ENCODE measurements at regions not wholly inside any gene's neighbourhood (a gene's known extent, or its start where the extent isn't known, plus 50 kb on each side); places are given as distances from the start of the nearest gene placed in this dataset.

DNA sequence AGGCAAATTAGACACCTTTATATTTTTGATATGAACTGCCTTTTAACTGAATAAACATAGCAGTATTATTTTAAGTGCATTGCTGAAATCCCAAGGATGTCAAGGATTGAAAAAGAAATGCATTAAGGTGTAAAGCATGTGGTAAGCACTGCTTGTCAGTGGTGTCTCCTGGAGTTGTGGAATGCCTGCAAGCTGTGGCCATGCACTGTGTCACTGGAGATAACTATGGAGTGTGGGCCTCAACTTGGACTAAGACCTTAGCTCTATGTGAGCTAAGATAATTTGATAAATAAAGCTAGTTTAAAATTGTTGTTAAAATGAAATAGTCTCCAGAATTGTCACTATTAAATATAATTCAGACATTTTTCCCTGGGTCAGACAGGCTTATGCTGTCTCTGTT is 156.6 kb upstream of the OPRM1 start:
- Histone ChIP-seq H3K27me3 (no peaks in the 10 kb centered on the region), H3K36me3 (no peaks in the 10 kb centered on the region), H3K27ac (no peak overlapping the region), H3K9me3 (ENCODE audit: low read depth) (no peaks in the 10 kb centered on the region), H3K4me3 (no peak overlapping the region), H3K4me1 (ENCODE audit: low read depth) (no peaks in the 10 kb centered on the region)
- DNase-seq (ENCODE audit: low read depth in 1 of 2, low spot score in 1 of 2): no peak
- TF ChIP-seq, protein P1, sequence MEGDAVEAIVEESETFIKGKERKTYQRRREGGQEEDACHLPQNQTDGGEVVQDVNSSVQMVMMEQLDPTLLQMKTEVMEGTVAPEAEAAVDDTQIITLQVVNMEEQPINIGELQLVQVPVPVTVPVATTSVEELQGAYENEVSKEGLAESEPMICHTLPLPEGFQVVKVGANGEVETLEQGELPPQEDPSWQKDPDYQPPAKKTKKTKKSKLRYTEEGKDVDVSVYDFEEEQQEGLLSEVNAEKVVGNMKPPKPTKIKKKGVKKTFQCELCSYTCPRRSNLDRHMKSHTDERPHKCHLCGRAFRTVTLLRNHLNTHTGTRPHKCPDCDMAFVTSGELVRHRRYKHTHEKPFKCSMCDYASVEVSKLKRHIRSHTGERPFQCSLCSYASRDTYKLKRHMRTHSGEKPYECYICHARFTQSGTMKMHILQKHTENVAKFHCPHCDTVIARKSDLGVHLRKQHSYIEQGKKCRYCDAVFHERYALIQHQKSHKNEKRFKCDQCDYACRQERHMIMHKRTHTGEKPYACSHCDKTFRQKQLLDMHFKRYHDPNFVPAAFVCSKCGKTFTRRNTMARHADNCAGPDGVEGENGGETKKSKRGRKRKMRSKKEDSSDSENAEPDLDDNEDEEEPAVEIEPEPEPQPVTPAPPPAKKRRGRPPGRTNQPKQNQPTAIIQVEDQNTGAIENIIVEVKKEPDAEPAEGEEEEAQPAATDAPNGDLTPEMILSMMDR (IDR thresholded peaks at IDR 0.05; ENCODE audit: low read depth, low read length): no peak

DNA sequence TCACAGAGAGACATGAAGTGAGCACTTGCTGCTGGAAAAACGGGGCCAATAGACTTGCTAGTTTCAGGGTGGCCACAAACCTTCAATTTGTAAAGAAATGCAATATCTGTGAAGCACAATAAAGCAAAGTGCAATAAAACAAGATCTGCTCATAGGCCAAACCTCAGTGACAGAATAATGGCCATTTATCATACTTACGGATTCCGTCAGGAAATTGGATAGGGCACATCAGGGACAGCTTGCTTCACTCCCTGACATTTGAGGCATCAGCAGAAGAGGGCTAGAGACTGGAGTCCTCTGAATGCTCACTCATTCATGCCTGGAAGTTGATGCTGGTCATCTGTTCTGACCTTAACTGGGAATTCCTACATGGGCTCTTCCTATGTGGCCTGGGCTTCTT is 165.5 kb upstream of the OPRM1 start:
- no peak overlapping the region for H3K4me3 ChIP-seq
- H3K4me1 ChIP-seq (ENCODE audit: low read depth): no peaks in the 10 kb centered on the region
- no peak overlapping the region for H3K27ac ChIP-seq
- DNase-seq (ENCODE audit: low read depth in 1 of 2, low spot score in 1 of 2): no peak
- H3K27me3 ChIP-seq: no peaks in the 10 kb centered on the region
- no peaks in the 10 kb centered on the region for H3K9me3 ChIP-seq (ENCODE audit: low read depth)
- TF ChIP-seq, protein P1 (IDR thresholded peaks at IDR 0.05; ENCODE audit: low read depth, low read length): no peak
- no peaks in the 10 kb centered on the region for H3K36me3 ChIP-seq

DNA sequence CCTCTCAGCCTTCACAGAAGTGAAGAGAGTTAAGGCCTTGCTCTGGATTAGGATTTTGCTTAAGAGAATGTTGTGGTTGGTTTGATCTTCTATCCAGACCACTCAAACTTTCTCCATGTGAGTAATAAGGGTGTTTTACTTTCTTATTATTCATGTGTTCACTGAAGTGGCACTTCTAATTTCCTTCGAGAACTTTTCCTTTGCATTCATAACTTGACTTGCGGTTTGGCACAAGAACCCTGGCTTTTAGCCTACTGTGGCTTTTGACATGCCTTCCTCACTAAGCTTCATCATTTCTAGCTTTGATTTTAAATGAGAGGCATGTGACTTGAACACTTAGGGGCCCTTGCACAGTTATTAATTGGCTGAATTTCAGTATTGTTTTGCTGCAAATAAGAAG is 166.1 kb upstream of the OPRM1 start:
- H3K36me3 ChIP-seq: no peaks in the 10 kb centered on the region
- TF ChIP-seq, protein P1 (IDR thresholded peaks at IDR 0.05; ENCODE audit: low read depth, low read length): no peak
- H3K9me3 ChIP-seq (ENCODE audit: low read depth): no peaks in the 10 kb centered on the region
- no peaks in the 10 kb centered on the region for H3K4me1 ChIP-seq (ENCODE audit: low read depth)
- no peaks in the 10 kb centered on the region for H3K27me3 ChIP-seq
- no peak for DNase-seq (ENCODE audit: low read depth in 1 of 2, low spot score in 1 of 2)
- no peak overlapping the region for H3K4me3 ChIP-seq
- H3K27ac ChIP-seq: no peak overlapping the region

DNA sequence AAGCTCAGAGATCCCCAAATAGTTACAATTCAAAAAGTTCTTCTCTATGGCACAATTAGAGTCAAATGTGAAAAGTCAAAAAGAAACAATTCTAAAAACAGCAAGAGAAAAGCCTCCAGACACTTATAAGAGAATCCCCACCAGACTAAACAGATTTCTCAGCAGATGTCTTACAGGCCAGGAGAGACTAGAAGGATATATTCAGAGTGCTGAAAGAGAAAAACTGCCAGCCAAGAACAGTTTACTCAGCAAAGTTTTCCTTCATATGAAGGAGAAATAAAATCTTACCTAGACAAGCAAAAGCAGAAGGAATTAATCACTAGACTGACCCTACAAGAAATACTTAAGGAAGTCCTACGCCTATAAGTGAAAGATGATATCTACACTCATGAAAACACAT is 176.1 kb upstream of the OPRM1 start:
- DNase-seq (ENCODE audit: low read depth in 1 of 2, low spot score in 1 of 2): no peak
- no peaks in the 10 kb centered on the region for H3K27me3 ChIP-seq
- no peak overlapping the region for H3K4me3 ChIP-seq
- H3K27ac ChIP-seq: no peak overlapping the region
- H3K4me1 ChIP-seq (ENCODE audit: low read depth): no peaks in the 10 kb centered on the region
- H3K36me3 ChIP-seq: no peaks in the 10 kb centered on the region
- H3K9me3 ChIP-seq (ENCODE audit: low read depth): no peaks in the 10 kb centered on the region
- TF ChIP-seq, protein P1 (IDR thresholded peaks at IDR 0.05; ENCODE audit: low read depth, low read length): no peak

DNA sequence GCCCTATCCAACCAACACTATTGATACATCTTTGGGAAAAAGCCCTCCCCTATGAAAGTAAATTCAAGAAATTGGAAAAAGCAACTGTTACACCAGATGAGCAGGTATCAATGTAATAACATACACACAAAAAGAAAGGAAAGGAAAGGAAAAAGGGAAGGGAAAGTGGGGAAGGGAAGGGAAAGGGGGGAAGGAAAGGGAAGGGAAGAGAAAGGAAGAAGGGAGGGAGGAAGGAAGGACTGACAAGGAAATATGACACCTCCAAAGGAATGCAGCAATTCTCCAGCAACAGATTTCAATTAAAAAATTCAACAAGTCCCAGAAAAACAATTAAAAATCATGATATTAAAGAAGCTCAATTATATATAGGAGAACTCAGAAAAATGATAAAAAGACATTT is 176.9 kb upstream of the OPRM1 start:
- Histone ChIP-seq H3K9me3 (ENCODE audit: low read depth) (no peaks in the 10 kb centered on the region), H3K27me3 (no peaks in the 10 kb centered on the region), H3K4me3 (no peak overlapping the region), H3K27ac (no peak overlapping the region), H3K36me3 (no peaks in the 10 kb centered on the region), H3K4me1 (ENCODE audit: low read depth) (no peaks in the 10 kb centered on the region)
- DNase-seq (ENCODE audit: low read depth in 1 of 2, low spot score in 1 of 2): no peak
- TF ChIP-seq, protein P1 (IDR thresholded peaks at IDR 0.05; ENCODE audit: low read depth, low read length): no peak

DNA sequence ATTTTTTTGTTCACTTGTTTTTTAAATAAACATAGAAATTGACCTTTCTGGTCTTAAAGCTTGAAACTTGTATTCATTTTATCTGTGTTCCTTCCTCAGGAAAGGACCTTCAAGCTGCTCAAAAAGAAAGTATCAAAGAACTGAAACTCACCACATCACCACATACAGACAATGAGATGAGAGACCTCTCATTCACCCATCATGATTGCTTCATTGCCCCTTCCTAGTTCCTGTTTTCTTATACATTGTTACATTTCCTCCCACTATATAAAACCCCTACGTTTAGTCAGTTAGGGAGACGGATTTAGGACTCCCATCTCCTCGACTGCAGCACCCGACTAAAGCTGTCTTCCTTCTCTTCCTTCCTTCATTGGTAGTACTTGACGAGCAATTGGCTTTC is 180.5 kb upstream of the OPRM1 start:
- Histone ChIP-seq H3K4me1 (ENCODE audit: low read depth) (no peaks in the 10 kb centered on the region), H3K4me3 (no peak overlapping the region), H3K36me3 (no peaks in the 10 kb centered on the region), H3K27ac (no peak overlapping the region), H3K9me3 (ENCODE audit: low read depth) (no peaks in the 10 kb centered on the region), H3K27me3 (no peaks in the 10 kb centered on the region)
- DNase-seq (ENCODE audit: low read depth in 1 of 2, low spot score in 1 of 2): no peak
- TF ChIP-seq, protein P1 (IDR thresholded peaks at IDR 0.05; ENCODE audit: low read depth, low read length): no peak
